ENCODE measurements at regions not wholly inside any gene's neighbourhood (a gene's known extent, or its start where the extent isn't known, plus 50 kb on each side); places are given as distances from the start of the nearest gene placed in this dataset.

DNA sequence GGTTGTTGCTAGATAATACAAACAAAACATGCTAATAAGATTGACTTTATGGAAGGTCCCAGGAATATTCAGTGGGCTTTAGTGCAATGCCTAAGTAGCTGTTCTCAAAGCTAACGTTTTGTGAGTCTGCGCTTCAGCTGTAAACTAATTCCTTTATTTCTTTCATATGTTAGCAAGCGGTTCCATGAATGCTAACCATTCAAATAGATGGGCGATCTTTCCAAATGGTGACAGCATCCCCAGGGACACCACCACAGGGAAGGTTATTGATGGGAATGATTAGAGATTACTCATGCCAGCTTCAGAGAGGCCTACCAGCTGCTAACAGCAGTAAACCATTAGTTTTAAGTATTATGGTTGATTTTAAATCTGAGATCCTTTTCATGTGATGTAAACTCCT, 405.7 kb upstream of the MCTP2 start:
- Histone ChIP-seq H3K36me3 (replicated peaks in 1 of 2; ENCODE audit: control insufficient read depth in 1 of 2, insufficient read depth in 2 of 2, low read length in 1 of 2) (no peaks in the 10 kb centered on the region), H3K4me1 (ENCODE audit: control insufficient read depth in 1 of 2, insufficient read depth in 2 of 2, low read depth in 1 of 2, low read length in 1 of 2) (peaks cover 0 to 22% of the 10 kb centered on the region in 2 experiments; a peak in 2 of 4 replicates), H3K27me3 (ENCODE audit: insufficient read depth) (no peaks in the 10 kb centered on the region), H3K9me2 (no peaks in the 10 kb centered on the region), H3F3A (replicated peaks; ENCODE audit: insufficient read depth) (no peaks in the 10 kb centered on the region), H2AFZ (ENCODE audit: low read depth) (no peak overlapping the region), H3K4me2 (no peak overlapping the region), H4K20me1 (ENCODE audit: insufficient read depth) (no peaks in the 10 kb centered on the region), H3K27ac (ENCODE audit: low read depth in 2 of 2, low read length in 1 of 2) (no peak overlapping the region), H3K79me2 (ENCODE audit: insufficient read depth) (no peaks in the 10 kb centered on the region), H3K4me3 (ENCODE audit: low read depth in 2 of 2, low read length in 1 of 2) (no peak overlapping the region), H3K9ac (no peak overlapping the region), H3K9me3 (no peaks in the 10 kb centered on the region)
- TF ChIP-seq FOSL2 (IDR thresholded peaks at IDR 0.05; ENCODE audit: borderline replicate concordance, low read depth) (no peak), FOXJ3 (CRISPR knock-in tag; IDR thresholded peaks at IDR 0.05) (no peak), TAF1 (IDR thresholded peaks at IDR 0.05; ENCODE audit: borderline replicate concordance, low read depth, low read length) (no peak), YY1 (IDR thresholded peaks at IDR 0.05; ENCODE audit: low read depth) (no peak), MXI1 (IDR thresholded peaks at IDR 0.05; ENCODE audit: low read depth, low read length) (no peak), CHD2 (IDR thresholded peaks at IDR 0.05; ENCODE audit: low read length, partially characterized antibody) (no peak), RFX5 (IDR thresholded peaks at IDR 0.05; ENCODE audit: low read length) (no peak), SIN3A (IDR thresholded peaks at IDR 0.05; ENCODE audit: borderline replicate concordance, low read depth, low read length) (no peak), RAD21 (IDR thresholded peaks at IDR 0.05; ENCODE audit: low read length) (no peak), RCOR1 (IDR thresholded peaks at IDR 0.05; ENCODE audit: low read length) (no peak), NFIC (IDR thresholded peaks at IDR 0.05; ENCODE audit: borderline replicate concordance) (no peak)
- TF ChIP-seq, protein P1, sequence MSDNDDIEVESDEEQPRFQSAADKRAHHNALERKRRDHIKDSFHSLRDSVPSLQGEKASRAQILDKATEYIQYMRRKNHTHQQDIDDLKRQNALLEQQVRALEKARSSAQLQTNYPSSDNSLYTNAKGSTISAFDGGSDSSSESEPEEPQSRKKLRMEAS (IDR thresholded peaks at IDR 0.05; ENCODE audit: low read depth): no peak
- TF ChIP-seq, protein P2, sequence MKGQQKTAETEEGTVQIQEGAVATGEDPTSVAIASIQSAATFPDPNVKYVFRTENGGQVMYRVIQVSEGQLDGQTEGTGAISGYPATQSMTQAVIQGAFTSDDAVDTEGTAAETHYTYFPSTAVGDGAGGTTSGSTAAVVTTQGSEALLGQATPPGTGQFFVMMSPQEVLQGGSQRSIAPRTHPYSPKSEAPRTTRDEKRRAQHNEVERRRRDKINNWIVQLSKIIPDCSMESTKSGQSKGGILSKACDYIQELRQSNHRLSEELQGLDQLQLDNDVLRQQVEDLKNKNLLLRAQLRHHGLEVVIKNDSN (IDR thresholded peaks at IDR 0.05; ENCODE audit: borderline replicate concordance, low read depth): no peak
- TF ChIP-seq, protein P3, sequence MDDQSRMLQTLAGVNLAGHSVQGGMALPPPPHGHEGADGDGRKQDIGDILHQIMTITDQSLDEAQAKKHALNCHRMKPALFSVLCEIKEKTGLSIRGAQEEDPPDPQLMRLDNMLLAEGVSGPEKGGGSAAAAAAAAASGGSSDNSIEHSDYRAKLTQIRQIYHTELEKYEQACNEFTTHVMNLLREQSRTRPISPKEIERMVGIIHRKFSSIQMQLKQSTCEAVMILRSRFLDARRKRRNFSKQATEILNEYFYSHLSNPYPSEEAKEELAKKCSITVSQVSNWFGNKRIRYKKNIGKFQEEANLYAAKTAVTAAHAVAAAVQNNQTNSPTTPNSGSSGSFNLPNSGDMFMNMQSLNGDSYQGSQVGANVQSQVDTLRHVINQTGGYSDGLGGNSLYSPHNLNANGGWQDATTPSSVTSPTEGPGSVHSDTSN (IDR thresholded peaks at IDR 0.05): no peak
- ChIA-PET CTCF (interaction anchor here (0.7 kb wide), 1 partner anchor 171 kb away, joined by 3 read pairs; no protein-coding TSS in a partner anchor), POLR2A (no interaction called here)
- WGBS (ENCODE audit: low lambda C conversion rate): 27% methylated on average over 4 of the region's 4 CpGs
- DNase-seq: no peak

DNA sequence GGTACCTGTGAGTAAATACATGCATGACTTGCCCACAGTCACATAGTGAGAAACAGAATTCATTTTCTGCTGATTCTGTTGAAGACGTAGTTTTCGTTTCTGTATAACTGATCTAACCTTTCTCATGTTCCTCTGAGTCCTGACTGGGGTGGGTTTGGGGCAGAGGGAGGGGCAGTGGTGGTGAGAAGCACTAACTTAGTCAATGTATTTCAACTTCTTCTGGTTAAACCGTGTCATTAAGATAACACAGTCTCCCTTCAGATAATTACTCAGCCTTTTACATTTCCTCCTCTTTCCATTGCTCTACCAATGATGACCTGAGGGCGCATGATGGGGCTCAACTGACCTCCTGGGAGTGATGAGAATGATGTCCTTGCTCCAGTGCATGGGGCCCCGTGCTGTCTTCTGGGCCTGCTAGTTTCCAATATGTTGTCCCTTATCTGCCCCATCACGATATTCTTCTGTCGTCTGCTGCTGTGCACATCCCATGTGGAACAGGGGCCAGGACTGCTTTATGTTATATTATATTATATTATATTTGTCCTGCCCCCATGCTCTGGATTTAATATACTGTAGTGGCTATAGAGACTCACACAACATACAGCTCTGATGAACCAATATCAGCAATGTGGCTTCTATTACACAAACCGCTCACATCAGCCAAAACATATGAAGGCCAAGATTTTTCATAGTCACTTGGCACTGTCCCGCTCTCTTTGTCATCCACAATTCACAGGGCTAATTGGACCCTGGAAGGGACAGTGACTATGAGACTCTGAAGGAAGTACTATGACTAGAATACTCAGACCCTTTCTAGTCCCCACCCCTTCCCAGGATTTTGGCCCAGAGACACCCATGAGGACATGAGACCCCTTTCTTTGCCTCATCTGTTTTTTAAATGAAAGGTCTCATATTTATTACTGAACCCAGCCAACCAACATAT, 407.1 kb upstream of the MCTP2 start:
- no peaks in the 10 kb centered on the region for H4K20me1 ChIP-seq (ENCODE audit: insufficient read depth)
- H3K4me1 ChIP-seq (ENCODE audit: control insufficient read depth in 1 of 2, insufficient read depth in 2 of 2, low read depth in 1 of 2, low read length in 1 of 2): peaks cover 0 to 11% of the 10 kb centered on the region in 2 experiments; a peak in 2 of 4 replicates
- no peak overlapping the region for H2AFZ ChIP-seq (ENCODE audit: low read depth)
- no peaks in the 10 kb centered on the region for H3K79me2 ChIP-seq (ENCODE audit: insufficient read depth)
- H3K9ac ChIP-seq: no peak overlapping the region
- ChIA-PET POLR2A (no interaction called here), CTCF (no interaction called here)
- H3K4me2 ChIP-seq: no peak overlapping the region
- no peaks in the 10 kb centered on the region for H3K9me2 ChIP-seq
- H3K4me3 ChIP-seq (ENCODE audit: low read depth in 2 of 2, low read length in 1 of 2): no peak overlapping the region
- WGBS (ENCODE audit: low lambda C conversion rate): 46% methylated on average over 9 of the region's 9 CpGs
- no peaks in the 10 kb centered on the region for H3K9me3 ChIP-seq
- H3K27ac ChIP-seq (ENCODE audit: low read depth in 2 of 2, low read length in 1 of 2): no peak overlapping the region
- TF ChIP-seq CHD2 (IDR thresholded peaks at IDR 0.05; ENCODE audit: low read length, partially characterized antibody): peak; percentile 11
- no peak for TF ChIP-seq GABPA (IDR thresholded peaks at IDR 0.05; ENCODE audit: low read depth)
- TF ChIP-seq, protein P2 (IDR thresholded peaks at IDR 0.05; ENCODE audit: borderline replicate concordance, low read depth): no peak
- no peak for TF ChIP-seq FOXM1 (IDR thresholded peaks at IDR 0.05; ENCODE audit: low read depth)
- no peak for TF ChIP-seq NRF1 (IDR thresholded peaks at IDR 0.05; ENCODE audit: low read depth, low read length)
- no peaks in the 10 kb centered on the region for H3K27me3 ChIP-seq (ENCODE audit: insufficient read depth)
- peak; percentile 14 for DNase-seq
- no peaks in the 10 kb centered on the region for H3K36me3 ChIP-seq (replicated peaks in 1 of 2; ENCODE audit: control insufficient read depth in 1 of 2, insufficient read depth in 2 of 2, low read length in 1 of 2)
- H3F3A ChIP-seq (replicated peaks; ENCODE audit: insufficient read depth): no peaks in the 10 kb centered on the region

Measured in SK-N-SH (cell line).